OCI-LY3 (cell line): ENCODE measurements at regions not wholly inside any gene's neighbourhood (a gene's known extent, or its start where the extent isn't known, plus 50 kb on each side); places are given as distances from the start of the nearest gene placed in this dataset.

Source experiments
- EZH2phosphoT487 ChIP-seq: fragments of 200-600 bp; shearing (Covaris generic); IDR thresholded peaks from 2 replicates; pipeline ENCODE4 v1.6.1; 2018; ENCODE audit warnings: antibody characterized with exemption, mixed run types, low read depth
- TF ChIP-seq, protein P1 (sequence below): fragments of 200-600, 300-600 bp; sonication (generic); IDR thresholded peaks from 2 replicates; pipeline ENCODE4 v1.5.1; 2014; ENCODE audit warnings: antibody characterized with exemption, low read length, low read depth

- TF ChIP-seq, protein P1, sequence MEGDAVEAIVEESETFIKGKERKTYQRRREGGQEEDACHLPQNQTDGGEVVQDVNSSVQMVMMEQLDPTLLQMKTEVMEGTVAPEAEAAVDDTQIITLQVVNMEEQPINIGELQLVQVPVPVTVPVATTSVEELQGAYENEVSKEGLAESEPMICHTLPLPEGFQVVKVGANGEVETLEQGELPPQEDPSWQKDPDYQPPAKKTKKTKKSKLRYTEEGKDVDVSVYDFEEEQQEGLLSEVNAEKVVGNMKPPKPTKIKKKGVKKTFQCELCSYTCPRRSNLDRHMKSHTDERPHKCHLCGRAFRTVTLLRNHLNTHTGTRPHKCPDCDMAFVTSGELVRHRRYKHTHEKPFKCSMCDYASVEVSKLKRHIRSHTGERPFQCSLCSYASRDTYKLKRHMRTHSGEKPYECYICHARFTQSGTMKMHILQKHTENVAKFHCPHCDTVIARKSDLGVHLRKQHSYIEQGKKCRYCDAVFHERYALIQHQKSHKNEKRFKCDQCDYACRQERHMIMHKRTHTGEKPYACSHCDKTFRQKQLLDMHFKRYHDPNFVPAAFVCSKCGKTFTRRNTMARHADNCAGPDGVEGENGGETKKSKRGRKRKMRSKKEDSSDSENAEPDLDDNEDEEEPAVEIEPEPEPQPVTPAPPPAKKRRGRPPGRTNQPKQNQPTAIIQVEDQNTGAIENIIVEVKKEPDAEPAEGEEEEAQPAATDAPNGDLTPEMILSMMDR = no peak
- no peak for TF ChIP-seq EZH2phosphoT487
Measured at GRCh38 chr16:16933861-16934260, 536.9 kb downstream of the XYLT1 start.
